ENCODE measurements at regions not wholly inside any gene's neighbourhood (a gene's known extent, or its start where the extent isn't known, plus 50 kb on each side); places are given as distances from the start of the nearest gene placed in this dataset.

GRCh38 chr12:116469344-116469743, 89.8 kb upstream of the MAP1LC3B2 start:
- no peak for DNase-seq
- Histone ChIP-seq H3K9me3 (ENCODE audit: control insufficient read depth, low read length) (no peaks in the 10 kb centered on the region), H3K27me3 (replicated peaks; ENCODE audit: control insufficient read depth, insufficient read depth, low read length, poor library complexity, severe bottlenecking) (no peaks in the 10 kb centered on the region), H3K4me3 (ENCODE audit: insufficient read depth, low read depth, low read length, poor library complexity, severe bottlenecking) (no peak overlapping the region), H3K36me3 (ENCODE audit: control insufficient read depth, insufficient read depth, low read length) (no peaks in the 10 kb centered on the region), H3K4me1 (ENCODE audit: control insufficient read depth, insufficient read depth, low read length, poor library complexity, severe bottlenecking) (no peaks in the 10 kb centered on the region), H3K27ac (ENCODE audit: insufficient read depth, low read length, poor library complexity, severe bottlenecking) (no peak overlapping the region)

DNA sequence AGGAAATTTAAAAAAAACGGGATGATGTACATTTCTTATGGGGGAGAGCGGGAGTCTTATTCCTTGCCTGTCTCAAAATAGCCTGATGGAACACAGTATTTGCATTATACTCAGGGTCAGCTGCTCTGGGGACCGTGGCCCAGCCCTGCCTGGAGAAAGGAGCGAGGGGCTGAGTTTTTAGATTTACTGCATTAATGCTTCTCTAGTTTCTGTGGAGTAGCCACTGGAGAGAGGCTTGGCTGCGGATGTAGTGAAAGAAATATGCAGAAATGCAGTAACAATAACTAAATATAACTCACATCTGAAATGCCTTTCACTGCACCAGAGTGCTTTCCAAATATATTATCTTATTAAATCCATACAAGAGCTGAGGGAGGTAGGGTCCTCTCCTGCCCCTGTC, 87.6 kb upstream of the MAP1LC3B2 start:
- Histone ChIP-seq H3K4me3 (ENCODE audit: insufficient read depth, low read depth, low read length, poor library complexity, severe bottlenecking) (no peak overlapping the region), H3K27ac (ENCODE audit: insufficient read depth, low read length, poor library complexity, severe bottlenecking) (no peak overlapping the region), H3K4me1 (ENCODE audit: control insufficient read depth, insufficient read depth, low read length, poor library complexity, severe bottlenecking) (no peaks in the 10 kb centered on the region), H3K27me3 (replicated peaks; ENCODE audit: control insufficient read depth, insufficient read depth, low read length, poor library complexity, severe bottlenecking) (no peaks in the 10 kb centered on the region), H3K36me3 (ENCODE audit: control insufficient read depth, insufficient read depth, low read length) (no peaks in the 10 kb centered on the region), H3K9me3 (ENCODE audit: control insufficient read depth, low read length) (peaks cover 1% of the 10 kb centered on the region)
- DNase-seq, result no peak

- no peaks in the 10 kb centered on the region for H3K36me3 ChIP-seq (ENCODE audit: control insufficient read depth, insufficient read depth, low read length)
- no peak for DNase-seq
- no peaks in the 10 kb centered on the region for H3K4me1 ChIP-seq (ENCODE audit: control insufficient read depth, insufficient read depth, low read length, poor library complexity, severe bottlenecking)
- peaks cover 4% of the 10 kb centered on the region for H3K9me3 ChIP-seq (ENCODE audit: control insufficient read depth, low read length)
- no peaks in the 10 kb centered on the region for H3K27me3 ChIP-seq (replicated peaks; ENCODE audit: control insufficient read depth, insufficient read depth, low read length, poor library complexity, severe bottlenecking)
- H3K27ac ChIP-seq (ENCODE audit: insufficient read depth, low read length, poor library complexity, severe bottlenecking), result no peak overlapping the region
- no peak overlapping the region for H3K4me3 ChIP-seq (ENCODE audit: insufficient read depth, low read depth, low read length, poor library complexity, severe bottlenecking)
Observed at GRCh38 chr12:116472193-116472592, 87.0 kb upstream of the MAP1LC3B2 start.

- Histone ChIP-seq H3K36me3 (ENCODE audit: control insufficient read depth, insufficient read depth, low read length) (no peaks in the 10 kb centered on the region), H3K4me3 (ENCODE audit: insufficient read depth, low read depth, low read length, poor library complexity, severe bottlenecking) (no peak overlapping the region), H3K4me1 (ENCODE audit: control insufficient read depth, insufficient read depth, low read length, poor library complexity, severe bottlenecking) (no peaks in the 10 kb centered on the region), H3K27ac (ENCODE audit: insufficient read depth, low read length, poor library complexity, severe bottlenecking) (no peak overlapping the region), H3K9me3 (ENCODE audit: control insufficient read depth, low read length) (peaks cover 4% of the 10 kb centered on the region), H3K27me3 (replicated peaks; ENCODE audit: control insufficient read depth, insufficient read depth, low read length, poor library complexity, severe bottlenecking) (no peaks in the 10 kb centered on the region)
- DNase-seq, result no peak
Observed at GRCh38 chr12:116473416-116473815, 85.8 kb upstream of the MAP1LC3B2 start.

GRCh38 chr12:116474331-116474730, 84.8 kb upstream of the MAP1LC3B2 start:
- Histone ChIP-seq H3K36me3 (ENCODE audit: control insufficient read depth, insufficient read depth, low read length) (no peaks in the 10 kb centered on the region), H3K27me3 (replicated peaks; ENCODE audit: control insufficient read depth, insufficient read depth, low read length, poor library complexity, severe bottlenecking) (no peaks in the 10 kb centered on the region), H3K4me3 (ENCODE audit: insufficient read depth, low read depth, low read length, poor library complexity, severe bottlenecking) (no peak overlapping the region), H3K4me1 (ENCODE audit: control insufficient read depth, insufficient read depth, low read length, poor library complexity, severe bottlenecking) (no peaks in the 10 kb centered on the region), H3K27ac (ENCODE audit: insufficient read depth, low read length, poor library complexity, severe bottlenecking) (no peak overlapping the region), H3K9me3 (ENCODE audit: control insufficient read depth, low read length) (peaks cover 4% of the 10 kb centered on the region)
- no peak for DNase-seq

- Histone ChIP-seq H3K27me3 (replicated peaks; ENCODE audit: control insufficient read depth, insufficient read depth, low read length, poor library complexity, severe bottlenecking) (no peaks in the 10 kb centered on the region), H3K4me1 (ENCODE audit: control insufficient read depth, insufficient read depth, low read length, poor library complexity, severe bottlenecking) (no peaks in the 10 kb centered on the region), H3K36me3 (ENCODE audit: control insufficient read depth, insufficient read depth, low read length) (no peaks in the 10 kb centered on the region), H3K4me3 (ENCODE audit: insufficient read depth, low read depth, low read length, poor library complexity, severe bottlenecking) (no peak overlapping the region), H3K9me3 (ENCODE audit: control insufficient read depth, low read length) (peaks cover 4% of the 10 kb centered on the region), H3K27ac (ENCODE audit: insufficient read depth, low read length, poor library complexity, severe bottlenecking) (no peak overlapping the region)
- DNase-seq, result no peak
Observed at GRCh38 chr12:116474899-116475298, 84.3 kb upstream of the MAP1LC3B2 start.

DNA sequence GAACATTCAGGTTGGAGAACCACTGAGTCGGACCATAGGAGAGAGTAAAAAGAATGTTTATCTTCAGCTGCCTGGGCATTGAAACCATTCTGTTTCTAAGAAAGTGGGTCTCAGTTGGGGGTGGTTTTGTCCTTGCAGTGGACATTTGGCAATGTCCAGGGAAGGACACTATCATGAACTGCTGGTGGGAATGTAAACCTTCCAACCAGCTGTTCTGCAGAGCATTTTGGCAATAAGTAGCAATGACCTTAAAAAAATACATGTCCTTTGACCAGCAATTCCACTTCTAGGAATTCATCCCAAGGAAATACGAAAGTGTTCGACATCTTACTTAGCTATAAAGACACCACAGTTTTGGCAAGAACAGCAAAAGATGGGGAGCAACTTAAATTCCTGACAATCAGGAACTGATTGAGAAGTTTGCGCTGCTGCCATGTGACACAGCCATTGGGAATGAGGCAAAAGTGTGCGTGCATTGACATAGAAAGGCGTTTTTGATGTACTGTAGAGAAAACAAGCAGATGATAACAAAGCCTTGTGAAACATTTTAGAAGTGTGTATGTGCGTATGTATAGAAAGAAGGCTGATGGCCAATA, 82.9 kb upstream of the MAP1LC3B2 start:
- no peak for DNase-seq
- Histone ChIP-seq H3K36me3 (ENCODE audit: control insufficient read depth, insufficient read depth, low read length) (no peaks in the 10 kb centered on the region), H3K27me3 (replicated peaks; ENCODE audit: control insufficient read depth, insufficient read depth, low read length, poor library complexity, severe bottlenecking) (no peaks in the 10 kb centered on the region), H3K4me3 (ENCODE audit: insufficient read depth, low read depth, low read length, poor library complexity, severe bottlenecking) (no peak overlapping the region), H3K27ac (ENCODE audit: insufficient read depth, low read length, poor library complexity, severe bottlenecking) (no peak overlapping the region), H3K4me1 (ENCODE audit: control insufficient read depth, insufficient read depth, low read length, poor library complexity, severe bottlenecking) (peaks cover 6% of the 10 kb centered on the region), H3K9me3 (ENCODE audit: control insufficient read depth, low read length) (peaks cover 4% of the 10 kb centered on the region)

DNA sequence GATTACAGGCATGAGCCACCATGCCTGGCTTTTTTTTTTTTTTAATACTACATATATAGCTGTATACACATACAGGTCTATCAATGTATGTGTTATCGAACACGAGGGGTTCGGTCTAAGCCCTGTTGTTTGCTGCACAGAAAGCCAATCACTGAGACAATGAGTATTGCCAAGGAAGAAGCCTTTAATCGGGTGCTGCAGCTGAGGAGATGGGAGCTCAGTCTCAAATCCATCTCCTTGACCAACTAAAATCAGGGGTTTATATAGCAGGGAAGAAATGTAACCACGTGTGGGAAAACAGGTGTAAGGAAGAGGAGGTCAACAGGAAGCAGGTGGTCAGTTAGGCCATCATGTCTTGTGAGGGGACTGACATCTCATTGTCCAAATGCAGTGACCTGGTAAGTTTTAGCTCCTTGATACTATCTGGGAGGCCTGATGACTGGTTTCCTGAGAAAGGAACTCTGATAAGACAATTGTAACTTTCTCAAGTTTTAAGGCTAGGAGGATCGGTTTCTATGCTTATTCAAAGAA, 80.9 kb upstream of the MAP1LC3B2 start:
- H3K9me3 ChIP-seq (ENCODE audit: control insufficient read depth, low read length), result peaks cover 4% of the 10 kb centered on the region
- no peaks in the 10 kb centered on the region for H3K27me3 ChIP-seq (replicated peaks; ENCODE audit: control insufficient read depth, insufficient read depth, low read length, poor library complexity, severe bottlenecking)
- no peaks in the 10 kb centered on the region for H3K36me3 ChIP-seq (ENCODE audit: control insufficient read depth, insufficient read depth, low read length)
- H3K4me1 ChIP-seq (ENCODE audit: control insufficient read depth, insufficient read depth, low read length, poor library complexity, severe bottlenecking), result peaks cover 6% of the 10 kb centered on the region
- no peak overlapping the region for H3K27ac ChIP-seq (ENCODE audit: insufficient read depth, low read length, poor library complexity, severe bottlenecking)
- no peak overlapping the region for H3K4me3 ChIP-seq (ENCODE audit: insufficient read depth, low read depth, low read length, poor library complexity, severe bottlenecking)
- DNase-seq, result no peak

DNA sequence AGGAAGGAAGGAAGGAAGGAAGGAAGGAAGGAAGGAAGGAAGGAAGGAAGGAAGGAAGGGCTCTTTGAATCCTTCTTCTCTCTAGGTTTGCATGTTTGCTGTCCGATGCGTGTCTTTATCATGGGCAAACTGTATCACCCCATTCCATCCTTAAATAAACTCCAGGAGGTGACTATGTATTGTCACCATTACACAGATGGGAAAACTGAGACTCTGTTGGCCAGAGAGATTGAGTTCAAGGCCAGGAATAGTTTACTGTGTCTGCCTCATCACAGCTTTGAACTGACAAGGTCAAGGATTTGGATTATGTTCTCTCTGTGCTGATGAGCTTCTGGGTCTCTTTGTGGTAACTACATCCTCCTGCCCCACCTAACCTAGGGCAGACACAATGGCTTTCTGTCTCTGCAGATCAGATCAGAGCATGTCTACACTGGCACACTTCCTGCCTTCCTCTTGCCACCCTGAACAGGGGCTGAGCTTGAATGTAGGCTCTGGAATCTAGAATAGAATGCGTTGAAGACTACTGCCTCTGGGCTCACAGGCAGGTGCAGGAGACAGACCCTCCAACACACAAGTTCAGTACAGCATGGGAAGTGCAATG, 78.9 kb upstream of the MAP1LC3B2 start:
- DNase-seq, result no peak
- Histone ChIP-seq H3K4me3 (ENCODE audit: insufficient read depth, low read depth, low read length, poor library complexity, severe bottlenecking) (no peak overlapping the region), H3K9me3 (ENCODE audit: control insufficient read depth, low read length) (peaks cover 4% of the 10 kb centered on the region), H3K27ac (ENCODE audit: insufficient read depth, low read length, poor library complexity, severe bottlenecking) (no peak overlapping the region), H3K27me3 (replicated peaks; ENCODE audit: control insufficient read depth, insufficient read depth, low read length, poor library complexity, severe bottlenecking) (no peaks in the 10 kb centered on the region), H3K4me1 (ENCODE audit: control insufficient read depth, insufficient read depth, low read length, poor library complexity, severe bottlenecking) (peaks cover 6% of the 10 kb centered on the region), H3K36me3 (ENCODE audit: control insufficient read depth, insufficient read depth, low read length) (no peaks in the 10 kb centered on the region)

DNA sequence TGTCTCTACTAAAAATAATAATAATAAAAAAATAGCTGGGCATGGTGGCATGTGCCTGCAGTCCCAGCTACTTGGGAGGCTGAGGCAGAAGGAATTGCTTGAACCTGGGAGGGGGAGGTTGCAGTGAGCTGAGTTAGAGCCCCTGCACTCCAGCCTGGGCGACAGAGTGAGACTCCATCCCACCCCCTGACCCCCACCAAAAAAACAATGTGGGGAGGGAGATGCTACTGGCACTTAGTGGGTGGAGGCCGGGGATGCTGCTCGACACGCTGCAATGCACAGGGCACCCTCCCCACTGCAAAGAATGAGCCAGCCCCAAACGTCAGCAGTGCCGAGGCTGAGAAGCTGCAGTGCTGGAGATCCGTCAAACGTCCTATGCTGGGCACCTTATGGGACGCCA, 77.5 kb upstream of the MAP1LC3B2 start:
- no peak overlapping the region for H3K4me3 ChIP-seq (ENCODE audit: insufficient read depth, low read depth, low read length, poor library complexity, severe bottlenecking)
- peaks cover 6% of the 10 kb centered on the region for H3K4me1 ChIP-seq (ENCODE audit: control insufficient read depth, insufficient read depth, low read length, poor library complexity, severe bottlenecking)
- no peak for DNase-seq
- H3K9me3 ChIP-seq (ENCODE audit: control insufficient read depth, low read length), result peaks cover under 1% of the 10 kb centered on the region
- H3K27me3 ChIP-seq (replicated peaks; ENCODE audit: control insufficient read depth, insufficient read depth, low read length, poor library complexity, severe bottlenecking), result no peaks in the 10 kb centered on the region
- H3K36me3 ChIP-seq (ENCODE audit: control insufficient read depth, insufficient read depth, low read length), result no peaks in the 10 kb centered on the region
- no peak overlapping the region for H3K27ac ChIP-seq (ENCODE audit: insufficient read depth, low read length, poor library complexity, severe bottlenecking)

All from effector memory CD4-positive, alpha-beta T cell (primary cell).